ENCODE measurements at regions not wholly inside any gene's neighbourhood (a gene's known extent, or its start where the extent isn't known, plus 50 kb on each side); places are given as distances from the start of the nearest gene placed in this dataset.
"Not testable (repeated sequence)": the region's sequence is repeated elsewhere in the genome, so short reads cannot be mapped to it uniquely, and the experiment has no call there.

GRCh38 chr13:111658145-111659100 is 338.0 kb downstream of the TEX29 start:
- DNase-seq (ENCODE audit: insufficient read length, low spot score) (no peak), FAIRE-seq (no peak)

GRCh38 chr13:111659219-111659775 is 338.9 kb downstream of the TEX29 start:
- FAIRE-seq (no peak), DNase-seq (ENCODE audit: insufficient read length, low spot score) (no peak)

- DNase-seq (ENCODE audit: insufficient read length, low spot score), result no peak
- FAIRE-seq, result no peak
These were observed 339.4 kb downstream of the TEX29 start for GRCh38 chr13:111659842-111660241.

GRCh38 chr13:111661052-111661451 is 340.6 kb downstream of the TEX29 start:
- no peak for DNase-seq (ENCODE audit: insufficient read length, low spot score)
- no peak for FAIRE-seq

- FAIRE-seq (no peak), DNase-seq (ENCODE audit: insufficient read length, low spot score) (no peak)
These were observed 341.3 kb downstream of the TEX29 start for GRCh38 chr13:111661776-111662175.

- FAIRE-seq (no peak), DNase-seq (ENCODE audit: insufficient read length, low spot score) (no peak)
These were observed 342.0 kb downstream of the TEX29 start for GRCh38 chr13:111662451-111662850.

- DNase-seq (ENCODE audit: insufficient read length, low spot score) (no peak), FAIRE-seq (no peak)
These were observed 342.5 kb downstream of the TEX29 start for GRCh38 chr13:111662895-111663294.

- DNase-seq (ENCODE audit: insufficient read length, low spot score) (no peak), FAIRE-seq (no peak)
These were observed 343.1 kb downstream of the TEX29 start for GRCh38 chr13:111663505-111663904.

GRCh38 chr13:111663953-111664421 is 343.5 kb downstream of the TEX29 start:
- FAIRE-seq, result no peak

GRCh38 chr13:111664696-111665095 is 344.3 kb downstream of the TEX29 start:
- FAIRE-seq (no peak), DNase-seq (ENCODE audit: insufficient read length, low spot score) (no peak)

More at GRCh38 chr13:111663953-111664421, 343.5 kb downstream of the TEX29 start:
- no peak for DNase-seq (ENCODE audit: insufficient read length, low spot score)

GRCh38 chr13:111665691-111666095 is 345.3 kb downstream of the TEX29 start:
- no peak for DNase-seq (ENCODE audit: insufficient read length, low spot score)
- no peak for FAIRE-seq

GRCh38 chr13:111666164-111666776 is 345.8 kb downstream of the TEX29 start:
- peak; percentile 62 for FAIRE-seq

GRCh38 chr13:111667757-111668156 is 347.3 kb downstream of the TEX29 start:
- FAIRE-seq, result no peak
- DNase-seq (ENCODE audit: insufficient read length, low spot score), result no peak

More at GRCh38 chr13:111666164-111666776, 345.8 kb downstream of the TEX29 start:
- DNase-seq (ENCODE audit: insufficient read length, low spot score), result no peak

- DNase-seq (ENCODE audit: insufficient read length, low spot score) (no peak), FAIRE-seq (no peak)
These were observed 348.0 kb downstream of the TEX29 start for GRCh38 chr13:111668451-111668850.

- DNase-seq (ENCODE audit: insufficient read length, low spot score); FAIRE-seq: not testable (repeated sequence)
These were observed 351.8 kb downstream of the TEX29 start for GRCh38 chr13:111672198-111672597.

- not testable (repeated sequence) for DNase-seq (ENCODE audit: insufficient read length, low spot score); FAIRE-seq
These were observed 357.9 kb downstream of the TEX29 start for GRCh38 chr13:111678120-111678882.

- not testable (repeated sequence) for DNase-seq (ENCODE audit: insufficient read length, low spot score); FAIRE-seq
These were observed 359.2 kb downstream of the TEX29 start for GRCh38 chr13:111679645-111680044.

- not testable (repeated sequence) for DNase-seq (ENCODE audit: insufficient read length, low spot score); FAIRE-seq
These were observed 359.7 kb downstream of the TEX29 start for GRCh38 chr13:111680100-111680499.

- not testable (repeated sequence) for FAIRE-seq; DNase-seq (ENCODE audit: insufficient read length, low spot score)
These were observed 371.6 kb downstream of the TEX29 start for GRCh38 chr13:111692028-111692427.

GRCh38 chr13:111696121-111696520 is 370.8 kb upstream of the SOX1 start:
- FAIRE-seq; DNase-seq (ENCODE audit: insufficient read length, low spot score): not testable (repeated sequence)

All from HTR-8/SVneo (cell line).